ENCODE measurements at regions not wholly inside any gene's neighbourhood (a gene's known extent, or its start where the extent isn't known, plus 50 kb on each side); places are given as distances from the start of the nearest gene placed in this dataset.

- H3K4me1 ChIP-seq = no peaks in the 10 kb centered on the region
- H3K4me3 ChIP-seq = no peak overlapping the region
- no peaks in the 10 kb centered on the region for H3K36me3 ChIP-seq
- no peak for TF ChIP-seq POLR2A (IDR thresholded peaks at IDR 0.05)
- TF ChIP-seq, protein P1, sequence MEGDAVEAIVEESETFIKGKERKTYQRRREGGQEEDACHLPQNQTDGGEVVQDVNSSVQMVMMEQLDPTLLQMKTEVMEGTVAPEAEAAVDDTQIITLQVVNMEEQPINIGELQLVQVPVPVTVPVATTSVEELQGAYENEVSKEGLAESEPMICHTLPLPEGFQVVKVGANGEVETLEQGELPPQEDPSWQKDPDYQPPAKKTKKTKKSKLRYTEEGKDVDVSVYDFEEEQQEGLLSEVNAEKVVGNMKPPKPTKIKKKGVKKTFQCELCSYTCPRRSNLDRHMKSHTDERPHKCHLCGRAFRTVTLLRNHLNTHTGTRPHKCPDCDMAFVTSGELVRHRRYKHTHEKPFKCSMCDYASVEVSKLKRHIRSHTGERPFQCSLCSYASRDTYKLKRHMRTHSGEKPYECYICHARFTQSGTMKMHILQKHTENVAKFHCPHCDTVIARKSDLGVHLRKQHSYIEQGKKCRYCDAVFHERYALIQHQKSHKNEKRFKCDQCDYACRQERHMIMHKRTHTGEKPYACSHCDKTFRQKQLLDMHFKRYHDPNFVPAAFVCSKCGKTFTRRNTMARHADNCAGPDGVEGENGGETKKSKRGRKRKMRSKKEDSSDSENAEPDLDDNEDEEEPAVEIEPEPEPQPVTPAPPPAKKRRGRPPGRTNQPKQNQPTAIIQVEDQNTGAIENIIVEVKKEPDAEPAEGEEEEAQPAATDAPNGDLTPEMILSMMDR (IDR thresholded peaks at IDR 0.05) = no peak
- DNase-seq = no peak
- no peak overlapping the region for H3K27ac ChIP-seq
- no peaks in the 10 kb centered on the region for H3K27me3 ChIP-seq
- no peaks in the 10 kb centered on the region for H3K9me3 ChIP-seq
Observed at GRCh38 chr15:93848490-93848889, 382.9 kb upstream of the MCTP2 start.

- H3K4me3 ChIP-seq = no peak overlapping the region
- no peaks in the 10 kb centered on the region for H3K27me3 ChIP-seq
- no peaks in the 10 kb centered on the region for H3K4me1 ChIP-seq
- no peak overlapping the region for H3K27ac ChIP-seq
- H3K36me3 ChIP-seq = no peaks in the 10 kb centered on the region
- H3K9me3 ChIP-seq = no peaks in the 10 kb centered on the region
- no peak for TF ChIP-seq POLR2A (IDR thresholded peaks at IDR 0.05)
- TF ChIP-seq, protein P1 (IDR thresholded peaks at IDR 0.05) = no peak
- DNase-seq = no peak
Observed at GRCh38 chr15:93848076-93848475, 383.3 kb upstream of the MCTP2 start.

GRCh38 chr15:93846148-93846547 is 385.2 kb upstream of the MCTP2 start:
- Histone ChIP-seq H3K27me3 (no peaks in the 10 kb centered on the region), H3K27ac (no peak overlapping the region), H3K4me1 (no peaks in the 10 kb centered on the region), H3K9me3 (no peaks in the 10 kb centered on the region), H3K4me3 (no peak overlapping the region), H3K36me3 (no peaks in the 10 kb centered on the region)
- TF ChIP-seq, protein P1 (IDR thresholded peaks at IDR 0.05) = no peak
- no peak for TF ChIP-seq POLR2A (IDR thresholded peaks at IDR 0.05)
- no peak for DNase-seq

DNA sequence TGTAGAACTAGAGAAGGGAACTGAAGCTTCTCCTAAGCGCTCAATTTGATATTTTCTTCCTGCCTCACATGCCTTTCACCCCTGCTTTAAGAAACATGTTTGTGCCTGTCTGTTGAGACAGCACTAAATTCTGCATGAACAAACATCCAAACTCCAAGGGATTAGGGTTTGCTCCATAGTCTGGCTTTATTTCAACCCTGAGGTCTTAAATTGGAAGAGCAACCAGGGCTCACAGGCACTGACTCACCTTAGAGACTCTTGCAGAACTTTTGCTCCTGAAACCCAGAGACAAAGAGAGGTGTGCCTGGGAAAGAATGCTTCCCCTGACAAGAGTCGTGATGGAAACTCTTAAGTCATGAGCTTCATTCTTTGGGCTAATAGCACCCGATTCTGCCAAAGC is 393.9 kb upstream of the MCTP2 start:
- Histone ChIP-seq H3K4me3 (no peak overlapping the region), H3K9me3 (no peaks in the 10 kb centered on the region), H3K27me3 (no peaks in the 10 kb centered on the region), H3K27ac (no peak overlapping the region), H3K36me3 (no peaks in the 10 kb centered on the region), H3K4me1 (no peaks in the 10 kb centered on the region)
- no peak for DNase-seq
- TF ChIP-seq POLR2A (IDR thresholded peaks at IDR 0.05) = no peak
- TF ChIP-seq, protein P1 (IDR thresholded peaks at IDR 0.05) = no peak

GRCh38 chr15:93835344-93835743 is 396.0 kb upstream of the MCTP2 start:
- TF ChIP-seq, protein P1 (IDR thresholded peaks at IDR 0.05) = no peak
- TF ChIP-seq POLR2A (IDR thresholded peaks at IDR 0.05) = no peak
- DNase-seq = no peak
- Histone ChIP-seq H3K4me3 (no peak overlapping the region), H3K9me3 (no peaks in the 10 kb centered on the region), H3K27me3 (no peaks in the 10 kb centered on the region), H3K27ac (no peak overlapping the region), H3K4me1 (no peaks in the 10 kb centered on the region), H3K36me3 (no peaks in the 10 kb centered on the region)

DNA sequence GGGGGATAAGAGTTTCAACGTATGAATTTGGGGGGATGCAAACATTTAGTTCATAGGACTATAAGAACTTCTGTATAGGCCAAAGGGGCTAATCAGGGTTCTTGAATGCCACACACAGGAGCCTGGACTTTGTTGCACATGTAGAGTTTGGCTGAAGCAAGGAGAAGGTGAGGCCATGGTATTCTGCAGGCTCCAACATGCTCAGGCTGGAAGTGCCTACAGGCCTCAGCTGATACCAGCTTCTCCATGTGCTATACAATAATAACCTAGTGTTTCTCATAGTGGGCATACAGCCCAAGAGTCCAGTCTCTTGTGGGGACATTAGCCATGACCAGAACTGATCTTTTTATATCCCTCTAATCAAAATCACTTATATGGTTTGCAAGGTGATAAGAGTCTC is 399.7 kb upstream of the MCTP2 start:
- Histone ChIP-seq H3K36me3 (no peaks in the 10 kb centered on the region), H3K4me3 (no peak overlapping the region), H3K9me3 (no peaks in the 10 kb centered on the region), H3K27me3 (no peaks in the 10 kb centered on the region), H3K4me1 (no peaks in the 10 kb centered on the region), H3K27ac (no peak overlapping the region)
- no peak for DNase-seq
- TF ChIP-seq, protein P1 (IDR thresholded peaks at IDR 0.05) = no peak
- TF ChIP-seq POLR2A (IDR thresholded peaks at IDR 0.05) = no peak
